Keratinocyte (primary cell): ENCODE measurements at regions not wholly inside any gene's neighbourhood (a gene's known extent, or its start where the extent isn't known, plus 50 kb on each side); places are given as distances from the start of the nearest gene placed in this dataset.

ENCODE experiments used
- EZH2 ChIP-seq: IDR thresholded peaks from one replicate; pipeline ENCODE4 v1.6.1; 2012; ENCODE audit warnings: inconsistent platforms, mild to moderate bottlenecking, low read length, moderate library complexity
- TF ChIP-seq, protein P1 (sequence below), 3 experiments: IDR thresholded peaks in 1 of 3; conservative IDR thresholded peaks in 1 of 3; optimal IDR thresholded peaks in 1 of 3; 2 replicates in 2 of 3; 3 replicates in 1 of 3; pipeline versions ENCODE3 to v1.5.1; 2011; ENCODE audit warnings: low read length in 3 of 3, mild to moderate bottlenecking in 3 of 3, moderate library complexity in 2 of 3, control low read depth in 1 of 3, inconsistent platforms in 1 of 3; ENCODE audit not compliant: insufficient read depth in 2 of 3; ENCODE audit errors: extremely low read depth in 1 of 3

- TF ChIP-seq, protein P1, sequence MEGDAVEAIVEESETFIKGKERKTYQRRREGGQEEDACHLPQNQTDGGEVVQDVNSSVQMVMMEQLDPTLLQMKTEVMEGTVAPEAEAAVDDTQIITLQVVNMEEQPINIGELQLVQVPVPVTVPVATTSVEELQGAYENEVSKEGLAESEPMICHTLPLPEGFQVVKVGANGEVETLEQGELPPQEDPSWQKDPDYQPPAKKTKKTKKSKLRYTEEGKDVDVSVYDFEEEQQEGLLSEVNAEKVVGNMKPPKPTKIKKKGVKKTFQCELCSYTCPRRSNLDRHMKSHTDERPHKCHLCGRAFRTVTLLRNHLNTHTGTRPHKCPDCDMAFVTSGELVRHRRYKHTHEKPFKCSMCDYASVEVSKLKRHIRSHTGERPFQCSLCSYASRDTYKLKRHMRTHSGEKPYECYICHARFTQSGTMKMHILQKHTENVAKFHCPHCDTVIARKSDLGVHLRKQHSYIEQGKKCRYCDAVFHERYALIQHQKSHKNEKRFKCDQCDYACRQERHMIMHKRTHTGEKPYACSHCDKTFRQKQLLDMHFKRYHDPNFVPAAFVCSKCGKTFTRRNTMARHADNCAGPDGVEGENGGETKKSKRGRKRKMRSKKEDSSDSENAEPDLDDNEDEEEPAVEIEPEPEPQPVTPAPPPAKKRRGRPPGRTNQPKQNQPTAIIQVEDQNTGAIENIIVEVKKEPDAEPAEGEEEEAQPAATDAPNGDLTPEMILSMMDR (optimal IDR thresholded peaks at IDR 0.05 in 1 of 3, IDR thresholded peaks at IDR 0.05 in 1 of 3, conservative IDR thresholded peaks at IDR 0.05 in 1 of 3; ENCODE audit: extremely low read depth in 1 of 3, insufficient read depth in 2 of 3, low read length in 3 of 3): peak; percentile 15 to 69 (median 39)
- TF ChIP-seq EZH2: no peak
Measured at GRCh38 chr15:101121511-101122090, 130.2 kb downstream of the CHSY1 start.
